GM12864 (cell line): ENCODE measurements at regions not wholly inside any gene's neighbourhood (a gene's known extent, or its start where the extent isn't known, plus 50 kb on each side); places are given as distances from the start of the nearest gene placed in this dataset.

Experiments
- DNase-seq: peaks from one replicate; pipeline ENCODE4 v3.0.0-alpha.2; 2011; ENCODE audit warnings: low read depth
- H3K4me3 ChIP-seq: 2 replicates; pipeline ENCODE4 v1.5.1; 2011; ENCODE audit warnings: mild to moderate bottlenecking, low read depth, low read length, control low read depth
- CTCF ChIP-seq: IDR thresholded peaks from 2 replicates; pipeline ENCODE4 v1.5.1; 2011; ENCODE audit warnings: low read depth, mild to moderate bottlenecking, moderate library complexity, low read length, control low read depth, inconsistent platforms; ENCODE audit errors: missing control alignments

- TF ChIP-seq CTCF: no peak
- no peak overlapping the region for H3K4me3 ChIP-seq
- no peak for DNase-seq
Measured at GRCh38 chr3:152155246-152156020, 113.3 kb upstream of the MBNL1 start.

- H3K4me3 ChIP-seq: no peak overlapping the region
- DNase-seq: no peak
- no peak for TF ChIP-seq CTCF
Measured at GRCh38 chr3:152156880-152157279, 111.8 kb upstream of the MBNL1 start.

- no peak for TF ChIP-seq CTCF
- no peak overlapping the region for H3K4me3 ChIP-seq
- no peak for DNase-seq
Measured at GRCh38 chr3:152157337-152157736, 111.4 kb upstream of the MBNL1 start.

GRCh38 chr3:152159328-152159727 is 109.4 kb upstream of the MBNL1 start:
- no peak overlapping the region for H3K4me3 ChIP-seq
- no peak for DNase-seq
- no peak for TF ChIP-seq CTCF

- no peak overlapping the region for H3K4me3 ChIP-seq
- no peak for TF ChIP-seq CTCF
- no peak for DNase-seq
Measured at GRCh38 chr3:152160350-152161011, 108.2 kb upstream of the MBNL1 start.

GRCh38 chr3:152172460-152172859 is 96.3 kb upstream of the MBNL1 start:
- no peak overlapping the region for H3K4me3 ChIP-seq
- no peak for TF ChIP-seq CTCF
- DNase-seq: no peak
